ENCODE measurements at regions not wholly inside any gene's neighbourhood (a gene's known extent, or its start where the extent isn't known, plus 50 kb on each side); places are given as distances from the start of the nearest gene placed in this dataset.

GRCh38 chr7:159196584-159196983 is 51.9 kb upstream of the VIPR2 start (continued):
- TF ChIP-seq REST (IDR thresholded peaks at IDR 0.05; ENCODE audit: unreplicated experiment) (no peak), CTCF (conservative IDR thresholded peaks at IDR 0.05; ENCODE audit: low read depth in 2 of 2) (no peak), NANOG (IDR thresholded peaks at IDR 0.05; ENCODE audit: borderline replicate concordance) (no peak), STAT1 (IDR thresholded peaks at IDR 0.05; ENCODE audit: unreplicated experiment) (no peak), ETS1 (IDR thresholded peaks at IDR 0.05) (no peak)

GRCh38 chr7:159195946-159196345 is 51.3 kb upstream of the VIPR2 start:
- no peak overlapping the region for H3K4me3 ChIP-seq
- no peaks in the 10 kb centered on the region for H3K9me2 ChIP-seq (ENCODE audit: insufficient read depth)
- no peaks in the 10 kb centered on the region for H3K27me3 ChIP-seq (ENCODE audit: insufficient read depth)
- Mint-ChIP-seq H3K27me3 (ENCODE audit: insufficient read depth, low read depth, poor library complexity) (no peaks in the 10 kb centered on the region), H3K36me3 (ENCODE audit: low read depth) (peaks cover 27% of the 10 kb centered on the region; the same call in 2 of the 3 replicates), H3K4me1 (peaks cover 2% of the 10 kb centered on the region; the same call in 1 of the 3 replicates), H3K27ac (no peak overlapping the region), H3K4me3 (no peak overlapping the region), H3K9me3 (peaks cover 91% of the 10 kb centered on the region)
- H3F3A ChIP-seq (replicated peaks; ENCODE audit: low read depth): no peaks in the 10 kb centered on the region
- H3K4me1 ChIP-seq (ENCODE audit: insufficient read depth): no peaks in the 10 kb centered on the region
- ATAC-seq (no peak), DNase-seq (ENCODE audit: low spot score) (no peak)
- no peak overlapping the region for H2AFZ ChIP-seq
- H3K79me2 ChIP-seq (replicated peaks; ENCODE audit: insufficient read depth): no peaks in the 10 kb centered on the region
- no peaks in the 10 kb centered on the region for H3K36me3 ChIP-seq (ENCODE audit: insufficient read depth)
- no peaks in the 10 kb centered on the region for H4K20me1 ChIP-seq (replicated peaks; ENCODE audit: insufficient read depth)
- no peak overlapping the region for H3K4me2 ChIP-seq
- no peak overlapping the region for H3K27ac ChIP-seq (ENCODE audit: low read depth)
- TF ChIP-seq POLR2AphosphoS5 (IDR thresholded peaks at IDR 0.05; ENCODE audit: low read depth) (no peak), ZNF114 (CRISPR knock-in tag; IDR thresholded peaks at IDR 0.05) (no peak), EZH2 (IDR thresholded peaks at IDR 0.05; ENCODE audit: low read depth, unreplicated experiment) (no peak), STAT1 (IDR thresholded peaks at IDR 0.05; ENCODE audit: unreplicated experiment) (no peak), CTCF (conservative IDR thresholded peaks at IDR 0.05; ENCODE audit: low read depth in 2 of 2) (no peak), CREB1 (CRISPR knock-in tag; IDR thresholded peaks at IDR 0.05; ENCODE audit: low read depth) (no peak), ZNF462 (CRISPR knock-in tag; IDR thresholded peaks at IDR 0.05) (no peak), NANOG (IDR thresholded peaks at IDR 0.05; ENCODE audit: borderline replicate concordance) (no peak)

All from GM23338 (cell line).